Karpas-422 (cell line): ENCODE measurements at regions not wholly inside any gene's neighbourhood (a gene's known extent, or its start where the extent isn't known, plus 50 kb on each side); places are given as distances from the start of the nearest gene placed in this dataset.

ENCODE experiments used
- DNase-seq: peaks from one replicate; pipeline ENCODE4 v3.0.0-alpha.2; 2015
- H2AFZ ChIP-seq: fragments of 200-600 bp; sonication (generic); 2 replicates; pipeline ENCODE4 v1.6.1; 2014; ENCODE audit warnings: antibody characterized with exemption, low read length, mixed read lengths
- H3K27ac ChIP-seq: fragments of 200-600 bp; sonication (generic); 2 replicates; pipeline ENCODE4 v1.5.1; 2014; ENCODE audit warnings: mild to moderate bottlenecking, low read length, moderate library complexity
- H3K27me3 ChIP-seq: fragments of 200-600 bp; sonication (generic); 2 replicates; pipeline ENCODE4 v1.6.1; 2014; ENCODE audit warnings: low read length, mixed read lengths
- H3K36me3 ChIP-seq: fragments of 200-600 bp; sonication (generic); 2 replicates; pipeline ENCODE4 v1.6.1; 2014; ENCODE audit warnings: low read length, mixed read lengths; ENCODE audit not compliant: insufficient read depth
- H3K4me1 ChIP-seq: fragments of 200-600 bp; sonication (generic); 2 replicates; pipeline ENCODE4 v1.6.1; 2014; ENCODE audit warnings: mild to moderate bottlenecking, low read length, mixed read lengths
- H3K4me2 ChIP-seq: fragments of 200-600 bp; sonication (generic); 2 replicates; pipeline ENCODE4 v1.6.1; 2014; ENCODE audit warnings: low read length, low read depth, mild to moderate bottlenecking; ENCODE audit not compliant: poor library complexity, severe bottlenecking
- H3K4me3 ChIP-seq: fragments of 200-600 bp; sonication (generic); 2 replicates; pipeline ENCODE4 v1.5.1; 2014; ENCODE audit warnings: mild to moderate bottlenecking, antibody characterized with exemption, low read length, mixed read lengths
- H3K79me2 ChIP-seq: fragments of 200-600 bp; sonication (generic); 2 replicates; pipeline ENCODE4 v1.6.1; 2014; ENCODE audit warnings: mild to moderate bottlenecking, low read length, mixed read lengths
- H3K9ac ChIP-seq: fragments of 200-600 bp; sonication (generic); 2 replicates; pipeline ENCODE4 v1.6.0; 2014; ENCODE audit warnings: low read length
- H3K9me2 ChIP-seq: fragments of 200-600 bp; sonication (generic), shearing (Covaris generic); replicated peaks from 2 replicates; pipeline ENCODE4 v1.6.0; 2014; ENCODE audit warnings: mild to moderate bottlenecking, low read length, moderate library complexity; ENCODE audit not compliant: insufficient read depth
- H3K9me3 ChIP-seq: fragments of 300-700, 200-600 bp; sonication (generic); 2 replicates; pipeline ENCODE4 v1.6.1; 2014; ENCODE audit warnings: low read length, mixed read lengths
- H4K20me1 ChIP-seq: fragments of 200-600 bp; sonication (generic); 2 replicates; pipeline ENCODE4 v1.6.1; 2014; ENCODE audit warnings: mild to moderate bottlenecking, antibody characterized with exemption, low read length, low read depth; ENCODE audit not compliant: insufficient read depth

DNA sequence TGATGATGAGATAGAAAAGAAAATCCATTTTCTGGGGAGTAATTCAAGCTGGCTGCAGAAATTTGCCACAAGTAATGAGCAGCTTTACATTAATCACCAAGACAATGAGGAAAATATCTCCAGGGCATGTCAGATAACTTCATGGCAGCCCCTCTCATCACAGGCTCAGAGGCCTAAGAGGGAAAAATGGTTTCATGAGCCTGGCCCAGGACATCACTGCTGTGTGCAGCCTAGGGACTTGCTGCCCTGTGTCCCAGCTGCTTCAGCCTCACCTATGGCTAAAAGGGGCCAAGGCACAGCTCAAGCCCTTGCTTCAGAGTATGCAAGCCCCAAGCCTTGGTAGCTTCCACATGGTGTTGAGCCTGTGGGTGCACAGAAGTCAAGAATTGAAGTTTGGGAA lies 161.7 kb downstream of the OPA1 start:
- Histone ChIP-seq H3K4me1 (no peaks in the 10 kb centered on the region), H3K9ac (no peak overlapping the region), H4K20me1 (no peaks in the 10 kb centered on the region), H3K27ac (no peak overlapping the region), H3K79me2 (no peaks in the 10 kb centered on the region), H2AFZ (no peak overlapping the region), H3K9me3 (0 out of 2 replicates have a peak, but pooled peaks cover 5% of the 10 kb centered on the region), H3K4me2 (no peak overlapping the region), H3K27me3 (peaks cover 7% of the 10 kb centered on the region; the same call in 1 of the 2 replicates), H3K9me2 (no peaks in the 10 kb centered on the region), H3K36me3 (no peaks in the 10 kb centered on the region), H3K4me3 (no peak overlapping the region)
- no peak for DNase-seq

DNA sequence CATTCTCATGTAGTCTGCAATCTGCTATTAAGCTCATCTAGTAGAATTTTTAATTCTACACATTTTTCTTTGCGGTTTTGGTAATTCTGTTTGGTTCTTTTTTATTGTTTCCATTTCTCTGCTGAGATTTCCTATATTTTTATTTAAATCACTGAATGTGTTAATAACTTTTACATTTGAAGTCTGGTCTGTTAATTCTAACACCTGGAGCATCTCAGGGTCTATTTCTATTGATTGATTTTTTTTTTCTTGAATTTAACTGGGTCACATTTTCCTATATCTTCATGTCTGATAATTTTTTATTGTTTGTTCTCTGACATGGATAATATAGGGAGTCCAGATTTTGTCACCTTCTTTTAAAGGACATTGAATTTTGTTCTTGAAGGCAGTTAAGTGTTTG lies 163.5 kb downstream of the OPA1 start:
- Histone ChIP-seq H2AFZ (no peak overlapping the region), H3K9me2 (no peaks in the 10 kb centered on the region), H3K4me2 (no peak overlapping the region), H4K20me1 (no peaks in the 10 kb centered on the region), H3K4me1 (no peaks in the 10 kb centered on the region), H3K9me3 (0 out of 2 replicates have a peak, but pooled peaks cover 5% of the 10 kb centered on the region), H3K9ac (no peak overlapping the region), H3K79me2 (no peaks in the 10 kb centered on the region), H3K4me3 (no peak overlapping the region), H3K27me3 (peaks cover 7% of the 10 kb centered on the region; the same call in 1 of the 2 replicates), H3K27ac (no peak overlapping the region), H3K36me3 (no peaks in the 10 kb centered on the region)
- DNase-seq = no peak

DNA sequence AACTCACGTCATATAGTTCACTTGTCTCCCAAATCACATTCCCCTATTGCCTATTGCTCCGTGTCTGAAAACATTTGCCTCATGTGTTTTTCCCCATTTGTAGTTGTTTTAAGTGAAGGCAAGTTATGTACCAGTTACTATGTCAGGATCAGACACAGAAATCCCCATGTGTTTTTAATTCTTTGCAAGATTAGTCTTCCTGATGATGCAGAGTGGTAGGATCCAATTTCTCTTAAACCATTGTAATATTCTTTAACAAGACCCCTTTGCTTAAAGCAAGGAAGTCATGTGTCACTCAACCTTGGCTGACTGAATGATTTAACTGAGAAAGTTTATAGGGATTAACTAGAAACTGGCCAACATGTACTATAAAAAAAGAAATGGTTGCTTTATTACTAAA lies 164.4 kb downstream of the OPA1 start:
- DNase-seq = no peak
- Histone ChIP-seq H3K9me2 (no peaks in the 10 kb centered on the region), H3K27ac (no peak overlapping the region), H3K9ac (no peak overlapping the region), H3K9me3 (0 out of 2 replicates have a peak, but pooled peaks cover 5% of the 10 kb centered on the region), H3K79me2 (no peaks in the 10 kb centered on the region), H2AFZ (no peak overlapping the region), H3K27me3 (peaks cover 7% of the 10 kb centered on the region; the same call in 1 of the 2 replicates), H4K20me1 (no peaks in the 10 kb centered on the region), H3K4me1 (no peaks in the 10 kb centered on the region), H3K4me3 (no peak overlapping the region), H3K4me2 (no peak overlapping the region), H3K36me3 (no peaks in the 10 kb centered on the region)

DNA sequence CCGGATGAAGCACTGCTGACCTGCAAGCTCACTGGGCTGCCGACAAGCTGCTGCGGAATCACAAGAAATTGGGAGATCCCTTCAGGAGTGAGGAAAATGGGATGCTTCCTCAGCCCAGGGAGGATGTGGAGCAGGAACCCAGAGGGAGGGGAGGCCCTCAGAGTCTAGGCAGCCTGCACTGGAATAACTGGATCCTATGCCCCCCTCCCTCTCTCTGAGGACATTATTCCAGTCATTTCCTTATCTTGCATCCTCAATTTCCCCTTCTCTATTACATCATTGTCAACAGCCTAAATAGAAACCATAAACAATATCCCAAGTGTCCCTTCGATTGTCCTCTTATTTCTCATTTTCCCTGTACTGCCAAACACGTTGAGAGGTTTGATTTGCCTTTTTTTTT lies 169.0 kb downstream of the OPA1 start:
- Histone ChIP-seq H3K4me3 (no peak overlapping the region), H3K27ac (no peak overlapping the region), H3K27me3 (peaks cover 6% of the 10 kb centered on the region; the same call in 1 of the 2 replicates), H4K20me1 (no peaks in the 10 kb centered on the region), H3K36me3 (no peaks in the 10 kb centered on the region), H2AFZ (no peak overlapping the region), H3K4me2 (no peak overlapping the region), H3K4me1 (no peaks in the 10 kb centered on the region), H3K9ac (no peak overlapping the region), H3K9me3 (no peaks in the 10 kb centered on the region), H3K79me2 (no peaks in the 10 kb centered on the region), H3K9me2 (no peaks in the 10 kb centered on the region)
- DNase-seq = no peak

DNA sequence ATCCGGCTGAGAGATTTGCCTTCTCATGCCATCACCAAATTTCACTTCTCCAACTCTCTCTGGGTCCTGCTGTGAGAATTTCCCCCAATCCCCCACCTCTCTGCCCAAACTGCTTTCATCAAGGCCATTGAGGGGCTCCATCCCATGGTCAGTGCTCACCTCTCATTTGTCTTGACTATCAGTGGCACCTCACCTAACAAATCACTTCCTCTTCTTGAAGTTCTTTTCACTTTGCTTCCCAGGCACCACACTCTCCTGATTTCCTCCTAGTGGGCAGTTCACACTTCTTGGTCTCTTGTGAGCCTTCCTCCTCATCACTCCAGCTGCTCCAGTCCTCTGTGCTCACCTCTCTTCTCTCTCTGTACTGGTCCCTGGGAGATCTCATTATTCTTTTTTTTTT lies 169.6 kb downstream of the OPA1 start:
- Histone ChIP-seq H3K9me2 (no peaks in the 10 kb centered on the region), H3K9me3 (no peaks in the 10 kb centered on the region)

DNA sequence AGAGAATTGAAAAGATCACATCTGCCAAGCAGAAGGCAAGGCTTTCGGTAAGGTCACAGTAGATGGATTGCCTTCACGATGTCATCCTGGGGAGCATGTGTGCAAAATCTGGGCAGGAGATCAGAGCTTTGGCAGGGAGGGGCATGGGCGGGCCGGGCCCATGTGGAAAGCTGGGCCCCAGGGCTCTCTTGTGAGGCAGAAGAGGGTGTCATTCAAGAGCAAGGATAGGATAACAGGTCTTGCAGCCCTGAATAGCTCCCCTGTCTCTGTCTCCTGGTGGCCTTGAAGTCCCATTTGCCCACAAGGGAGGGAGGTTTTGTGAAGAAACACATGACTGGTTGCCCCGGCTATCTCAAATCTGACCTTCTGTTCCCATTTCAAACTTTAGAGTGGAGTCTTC lies 172.0 kb downstream of the OPA1 start:
- H2AFZ ChIP-seq = no peak overlapping the region
- H3K79me2 ChIP-seq = no peaks in the 10 kb centered on the region
- no peak overlapping the region for H3K4me3 ChIP-seq
- H3K27me3 ChIP-seq = no peaks in the 10 kb centered on the region
- no peaks in the 10 kb centered on the region for H3K4me1 ChIP-seq
- H3K9me3 ChIP-seq = no peaks in the 10 kb centered on the region
- no peak overlapping the region for H3K9ac ChIP-seq
- H3K9me2 ChIP-seq = no peaks in the 10 kb centered on the region
- no peak overlapping the region for H3K4me2 ChIP-seq
- H3K36me3 ChIP-seq = no peaks in the 10 kb centered on the region
- no peak overlapping the region for H3K27ac ChIP-seq
- H4K20me1 ChIP-seq = no peaks in the 10 kb centered on the region
- DNase-seq = no peak

More for the DNA sequence above, 169.6 kb downstream of the OPA1 start:
- no peak overlapping the region for H3K4me3 ChIP-seq
- no peak overlapping the region for H3K27ac ChIP-seq
- no peaks in the 10 kb centered on the region; the same call in 1 of the 2 replicates for H3K27me3 ChIP-seq
- H2AFZ ChIP-seq = no peak overlapping the region
- DNase-seq = no peak
- no peaks in the 10 kb centered on the region for H3K79me2 ChIP-seq
- no peak overlapping the region for H3K4me2 ChIP-seq
- H4K20me1 ChIP-seq = no peaks in the 10 kb centered on the region
- H3K9ac ChIP-seq = no peak overlapping the region
- no peaks in the 10 kb centered on the region for H3K36me3 ChIP-seq
- H3K4me1 ChIP-seq = no peaks in the 10 kb centered on the region

DNA sequence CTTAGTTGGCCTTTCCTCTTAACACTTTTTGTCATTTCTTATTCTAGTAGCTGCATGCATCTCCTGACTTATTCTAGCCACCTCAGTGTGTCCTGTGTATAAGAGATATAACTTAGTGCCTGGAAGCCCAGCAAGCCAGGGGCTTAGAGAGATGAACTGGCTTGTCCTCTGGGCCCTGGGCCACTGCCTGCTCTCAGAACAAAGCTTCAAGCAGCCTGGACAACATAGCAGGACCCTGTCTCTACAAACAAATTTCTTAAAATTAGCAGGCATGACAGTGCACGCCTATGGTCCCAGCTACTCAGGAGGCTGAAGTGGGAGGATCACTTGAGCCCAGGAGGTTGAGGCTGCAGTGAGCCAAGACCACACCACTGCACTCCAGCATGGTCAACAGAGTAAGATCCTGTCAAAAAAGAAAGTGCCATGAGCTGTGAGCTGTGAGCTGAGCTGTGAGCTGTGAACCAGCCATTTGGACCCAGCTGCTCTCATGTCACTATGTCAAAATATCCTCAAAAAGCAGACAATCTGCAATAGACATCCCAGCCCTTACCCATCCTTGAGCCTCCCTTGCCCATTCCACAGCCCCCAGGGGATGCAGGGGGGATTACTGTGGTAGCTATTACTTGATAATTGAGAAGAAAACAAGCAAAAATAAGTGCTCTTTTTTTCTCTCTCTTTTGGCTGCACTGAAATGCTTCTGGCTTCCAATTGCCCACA lies 174.5 kb downstream of the OPA1 start:
- Histone ChIP-seq H3K9me2 (no peaks in the 10 kb centered on the region), H3K27me3 (no peaks in the 10 kb centered on the region), H3K4me1 (no peaks in the 10 kb centered on the region), H3K4me3 (no peak overlapping the region), H2AFZ (no peak overlapping the region), H3K4me2 (no peak overlapping the region), H3K36me3 (no peaks in the 10 kb centered on the region), H3K27ac (no peak overlapping the region), H4K20me1 (no peaks in the 10 kb centered on the region), H3K9me3 (no peaks in the 10 kb centered on the region), H3K79me2 (no peaks in the 10 kb centered on the region), H3K9ac (no peak overlapping the region)
- no peak for DNase-seq

DNA sequence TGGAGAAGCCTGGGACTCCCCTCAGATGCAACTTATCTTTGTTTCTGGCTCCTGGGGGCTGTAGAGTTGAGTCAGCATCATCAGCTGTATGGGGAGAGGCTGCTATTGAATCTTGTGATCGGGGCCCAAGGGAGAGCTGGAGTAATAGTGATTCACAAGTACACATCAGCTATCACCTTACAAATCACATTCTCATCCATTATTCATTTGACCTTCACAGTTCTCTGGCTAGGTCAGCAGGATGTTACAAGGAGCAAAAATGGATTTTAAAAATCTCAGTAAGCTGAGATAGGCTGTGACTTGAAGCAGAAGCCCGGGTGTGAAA lies 175.0 kb downstream of the OPA1 start:
- Histone ChIP-seq H3K27me3 (no peaks in the 10 kb centered on the region), H3K4me3 (no peak overlapping the region), H2AFZ (no peak overlapping the region), H3K36me3 (no peaks in the 10 kb centered on the region), H3K79me2 (no peaks in the 10 kb centered on the region), H3K4me1 (no peaks in the 10 kb centered on the region), H3K4me2 (no peak overlapping the region), H3K27ac (no peak overlapping the region), H3K9me2 (no peaks in the 10 kb centered on the region), H4K20me1 (no peaks in the 10 kb centered on the region), H3K9me3 (no peaks in the 10 kb centered on the region), H3K9ac (no peak overlapping the region)
- no peak for DNase-seq
